IMR-90 (cell line): ENCODE measurements at regions not wholly inside any gene's neighbourhood (a gene's known extent, or its start where the extent isn't known, plus 50 kb on each side); places are given as distances from the start of the nearest gene placed in this dataset.

Experiments
- ATAC-seq: fragments of 200-7000 bp; cut with Tn5 transposase; 2 replicates; pipeline ENCODE4 v1.9.1; 2020; ENCODE audit warnings: low read depth, mild to moderate bottlenecking, moderate library complexity
- BruUV-seq: library from RNA; stranded (reverse); fragments of 400-500 nt; replicated peaks from 2 replicates; lab custom pipeline; 2021; lab: Mats Ljungman, UMichigan
- CTCF ChIA-PET: fragments of 300-600 bp; formaldehyde crosslinking; extraction: SDS; loops from one replicate; lab custom pipeline; 2021; ENCODE audit warnings: antibody characterized with exemption; lab: Yijun Ruan, JAX
- POLR2A ChIA-PET: fragments of 300-600 bp; sonication (Branson Sonifier 250); formaldehyde crosslinking; loops from one replicate; lab custom pipeline; 2022; ENCODE audit warnings: antibody characterized with exemption; ENCODE audit not compliant: unreplicated experiment; lab: Charles Lee
- DNase-seq: peaks from one replicate; pipeline ENCODE4 v3.0.0; 2013
- H2AFZ ChIP-seq: replicated peaks from 2 replicates; pipeline ENCODE3; 2013; ENCODE audit warnings: low read length, mild to moderate bottlenecking; ENCODE audit not compliant: poor library complexity
- H2AK5ac ChIP-seq: 2 replicates; pipeline ENCODE4 v1.6.1; 2013; ENCODE audit warnings: low read depth, low read length, inconsistent platforms
- H2AK9ac ChIP-seq: replicated peaks from 2 replicates; pipeline ENCODE3; 2013; ENCODE audit warnings: mild to moderate bottlenecking, low read depth, low read length, moderate library complexity; ENCODE audit not compliant: poor library complexity
- H2BK120ac ChIP-seq: 2 replicates; pipeline ENCODE4 v1.6.1; 2013; ENCODE audit warnings: low read depth, low read length, inconsistent platforms
- H2BK15ac ChIP-seq: 3 replicates; pipeline ENCODE4 v1.6.1; 2013; ENCODE audit warnings: low read depth, low read length, inconsistent platforms
- H2BK20ac ChIP-seq: 2 replicates; pipeline ENCODE4 v1.6.1; 2013; ENCODE audit warnings: low read depth, mild to moderate bottlenecking, inconsistent platforms, low read length, moderate library complexity
- H2BK5ac ChIP-seq: 2 replicates; pipeline ENCODE4 v1.6.1; 2013; ENCODE audit warnings: mild to moderate bottlenecking, low read depth, low read length, inconsistent platforms; ENCODE audit not compliant: poor library complexity, severe bottlenecking
- H3K14ac ChIP-seq: replicated peaks from 2 replicates; pipeline ENCODE4 v1.6.1; 2013; ENCODE audit warnings: low read depth, low read length, inconsistent platforms
- H3K18ac ChIP-seq: 2 replicates; pipeline ENCODE4 v1.6.1; 2013; ENCODE audit warnings: low read depth, low read length, control low read depth
- H3K23ac ChIP-seq: 2 replicates; pipeline ENCODE4 v1.6.1; 2013; ENCODE audit warnings: low read depth, low read length, inconsistent platforms
- H3K27ac ChIP-seq: 2 replicates; pipeline ENCODE4 v1.5.1; 2013; ENCODE audit warnings: mild to moderate bottlenecking, control low read depth, low read length; ENCODE audit not compliant: insufficient read depth
- H3K27me3 ChIP-seq: 2 replicates; pipeline ENCODE4 v1.6.1; 2013; ENCODE audit warnings: low read length; ENCODE audit not compliant: control insufficient read depth, insufficient read depth
- H3K36me3 ChIP-seq: 2 replicates; pipeline ENCODE4 v1.6.1; 2013; ENCODE audit warnings: low read length, mixed read lengths; ENCODE audit not compliant: control insufficient read depth, insufficient read depth
- H3K4ac ChIP-seq: 2 replicates; pipeline ENCODE4 v1.6.1; 2013; ENCODE audit warnings: low read depth, low read length, inconsistent platforms
- H3K4me1 ChIP-seq: 2 replicates; pipeline ENCODE4 v1.6.1; 2013; ENCODE audit warnings: low read length, mixed read lengths; ENCODE audit not compliant: control insufficient read depth, insufficient read depth
- H3K4me2 ChIP-seq: 2 replicates; pipeline ENCODE4 v1.6.1; 2013; ENCODE audit warnings: low read depth, mild to moderate bottlenecking, control low read depth, low read length, moderate library complexity
- H3K4me3 ChIP-seq: 2 replicates; pipeline ENCODE4 v1.5.1; 2013; ENCODE audit warnings: low read depth, mild to moderate bottlenecking, control low read depth, low read length, moderate library complexity; ENCODE audit not compliant: insufficient read depth
- H3K56ac ChIP-seq: 2 replicates; pipeline ENCODE4 v1.6.1; 2013; ENCODE audit warnings: low read length, inconsistent platforms; ENCODE audit not compliant: insufficient read depth; ENCODE audit errors: extremely low read depth
- H3K79me1 ChIP-seq, 2 experiments: 2 replicates each; pipeline ENCODE4 v1.6.1; 2013; ENCODE audit warnings: low read length in 2 of 2, inconsistent platforms in 1 of 2, low read depth in 1 of 2
- H3K9ac ChIP-seq: 2 replicates; pipeline ENCODE4 v1.6.1; 2013; ENCODE audit warnings: low read depth, low read length, control low read depth
- H3K9me1 ChIP-seq: 2 replicates; pipeline ENCODE4 v1.6.1; 2013; ENCODE audit warnings: low read length, inconsistent platforms; ENCODE audit not compliant: insufficient read depth
- H3K9me3 ChIP-seq: 2 replicates; pipeline ENCODE4 v1.6.1; 2013; ENCODE audit warnings: low read length; ENCODE audit not compliant: control insufficient read depth, insufficient read depth
- H4K20me1 ChIP-seq: 2 replicates; pipeline ENCODE4 v1.6.1; 2013; ENCODE audit warnings: low read length, inconsistent platforms; ENCODE audit not compliant: insufficient read depth
- H4K5ac ChIP-seq: 2 replicates; pipeline ENCODE4 v1.6.1; 2013; ENCODE audit warnings: mild to moderate bottlenecking, low read depth, low read length, control low read depth
- H4K8ac ChIP-seq, 2 experiments: 2 replicates each; pipeline ENCODE4 v1.6.1; 2013; ENCODE audit warnings: low read depth in 2 of 2, low read length in 2 of 2, control low read depth in 1 of 2, inconsistent platforms in 1 of 2
- H4K91ac ChIP-seq: 2 replicates; pipeline ENCODE4 v1.6.1; 2013; ENCODE audit warnings: low read depth, low read length, inconsistent platforms; ENCODE audit not compliant: insufficient read depth
- BHLHE40 ChIP-seq: fragments of 150-350 bp; IDR thresholded peaks from 2 replicates; pipeline ENCODE4 v1.6.1; 2016; ENCODE audit warnings: mild to moderate bottlenecking, low read depth, low read length
- CEBPB ChIP-seq: IDR thresholded peaks from 2 replicates; pipeline ENCODE4 v1.6.1; 2012; ENCODE audit warnings: low read depth, low read length, improper control_type of control experiment
- CHD1 ChIP-seq: IDR thresholded peaks from 2 replicates; pipeline ENCODE4 v1.6.1; 2012; ENCODE audit warnings: low read depth, low read length, improper control_type of control experiment
- CTCF ChIP-seq: conservative IDR thresholded peaks from 2 replicates; pipeline ENCODE4 v1.5.1; 2012; ENCODE audit warnings: mild to moderate bottlenecking, low read depth, low read length, improper control_type of control experiment
- ELK1 ChIP-seq: fragments of 150-350 bp; IDR thresholded peaks from 2 replicates; pipeline ENCODE4 v1.6.1; 2016; ENCODE audit warnings: low read depth, mild to moderate bottlenecking, low read length, moderate library complexity, borderline replicate concordance
- FOS ChIP-seq: fragments of 150-350 bp; IDR thresholded peaks from 2 replicates; pipeline ENCODE4 v1.6.1; 2016; ENCODE audit warnings: low read depth, low read length
- MAFK ChIP-seq: IDR thresholded peaks from 2 replicates; pipeline ENCODE4 v1.6.1; 2012; ENCODE audit warnings: low read depth, low read length, improper control_type of control experiment
- MAZ ChIP-seq: IDR thresholded peaks from 2 replicates; pipeline ENCODE4 v1.6.1; 2012; ENCODE audit warnings: low read depth, mild to moderate bottlenecking, low read length, improper control_type of control experiment, moderate library complexity, borderline replicate concordance
- MXI1 ChIP-seq: IDR thresholded peaks from 2 replicates; pipeline ENCODE4 v1.6.1; 2012; ENCODE audit warnings: low read depth, mild to moderate bottlenecking, low read length, moderate library complexity, borderline replicate concordance
- POLR2A ChIP-seq: IDR thresholded peaks from 2 replicates; pipeline ENCODE4 v1.6.1; 2012; ENCODE audit warnings: mild to moderate bottlenecking, low read depth, low read length
- RAD21 ChIP-seq: IDR thresholded peaks from 2 replicates; pipeline ENCODE4 v1.6.1; 2012; ENCODE audit warnings: low read length, improper control_type of control experiment
- RFX5 ChIP-seq: IDR thresholded peaks from 2 replicates; pipeline ENCODE4 v1.8.0; 2012; ENCODE audit warnings: low read depth, mild to moderate bottlenecking, low read length, moderate library complexity
- SMC3 ChIP-seq: fragments of 150-350 bp; IDR thresholded peaks from 2 replicates; pipeline ENCODE4 v1.6.1; 2016; ENCODE audit warnings: low read depth, mild to moderate bottlenecking, antibody characterized with exemption, low read length, moderate library complexity
- USF2 ChIP-seq: fragments of 150-350 bp; IDR thresholded peaks from 2 replicates; pipeline ENCODE4 v1.6.1; 2017; ENCODE audit warnings: mild to moderate bottlenecking, antibody characterized with exemption, low read length, low read depth
- WGBS, 2 experiments: methylation state at CpG; one replicate each; pipeline versions ENCODE4 v1.1.5 to v1.1.7; 2013; ENCODE audit warnings: missing lambda C conversion rate in 2 of 2; ENCODE audit not compliant: insufficient read length in 1 of 2; ENCODE audit errors: extremely low coverage in 2 of 2; 5-methylcytosine and 5-hydroxymethylcytosine counted together
- dilution Hi-C: fragments of 300-500 bp; cut with HindIII; formaldehyde crosslinking; loops from one replicate; pipeline ENCODE4 v1.14.3; 2018; ENCODE audit warnings: low sequenced_read_pairs; ENCODE audit not compliant: unreplicated experiment
- in situ Hi-C: fragments of 300-500 bp; cut with MboI; formaldehyde crosslinking; loops from 3 replicates; pipeline ENCODE4 v1.14.3; 2019; ENCODE audit warnings: low sequenced_read_pairs, inconsistent platforms, mixed read lengths
- intact Hi-C: fragments of 100-400 bp; cut with micrococcal nuclease; formaldehyde crosslinking; loops from 2 replicates; pipeline ENCODE4 v1.10.0; 2022

- in situ Hi-C loops (no loop called here), intact Hi-C loops (no loop called here), dilution Hi-C loops (no loop called here)
- ChIA-PET CTCF (no interaction called here), POLR2A (no interaction called here)
- no peak overlapping the region for H3K4me2 ChIP-seq
- no peak overlapping the region for H3K56ac ChIP-seq
- H2BK5ac ChIP-seq, result peak overlapping the region; percentile 24
- no peak overlapping the region for H3K27ac ChIP-seq
- H3K27me3 ChIP-seq, result no peaks in the 10 kb centered on the region
- H2BK20ac ChIP-seq, result 0 out of 2 replicates have a peak overlapping the region, but pooled peaks have one; percentile 21
- H3K18ac ChIP-seq, result 0 out of 2 replicates have a peak overlapping the region, but pooled peaks have one; percentile 47
- no peak for ATAC-seq
- no peaks in the 10 kb centered on the region for H3K9me3 ChIP-seq
- no peak overlapping the region for H4K91ac ChIP-seq
- DNase-seq, result no peak
- peaks cover 5% of the 10 kb centered on the region; the same call in 1 of the 2 replicates for H3K9me1 ChIP-seq
- no peak overlapping the region for H3K14ac ChIP-seq
- H3K23ac ChIP-seq, result no peak overlapping the region
- no peak overlapping the region for H2AK9ac ChIP-seq
- no TSS peak for BruUV-seq
- TF ChIP-seq RAD21 (no peak), USF2 (no peak), BHLHE40 (no peak), CHD1 (no peak), SMC3 (no peak), MXI1 (no peak), MAZ (no peak), MAFK (no peak), POLR2A (no peak), FOS (no peak), ELK1 (no peak), CEBPB (no peak), CTCF (no peak), RFX5 (no peak)
- no CpG with 5 or more reads among the region's 5 CpGs for WGBS, 2 experiments
- H3K9ac ChIP-seq, result no peak overlapping the region
- H3K4ac ChIP-seq, result no peak overlapping the region
- no peak overlapping the region for H3K4me3 ChIP-seq
- H2AK5ac ChIP-seq, result no peak overlapping the region
- no peaks in the 10 kb centered on the region for H3K79me1 ChIP-seq
- no peaks in the 10 kb centered on the region for H4K20me1 ChIP-seq
- peaks cover 4% of the 10 kb centered on the region; the same call in 1 of the 2 replicates for H3K4me1 ChIP-seq
- no peak overlapping the region for H2AFZ ChIP-seq
- no peak overlapping the region for H4K8ac ChIP-seq
- no peak overlapping the region for H2BK120ac ChIP-seq
- H3K36me3 ChIP-seq, result no peaks in the 10 kb centered on the region
- no peak overlapping the region for H2BK15ac ChIP-seq
- no peak overlapping the region; the same call in 1 of the 2 replicates for H4K5ac ChIP-seq
These were observed 572.6 kb downstream of the SLC16A7 start for GRCh38 chr12:60168441-60168840.
